ENCODE measurements at regions not wholly inside any gene's neighbourhood (a gene's known extent, or its start where the extent isn't known, plus 50 kb on each side); places are given as distances from the start of the nearest gene placed in this dataset.

- Histone ChIP-seq H3K4me1 (ENCODE audit: insufficient read depth, low read length) (no peaks in the 10 kb centered on the region), H3K4me3 (ENCODE audit: low read length) (no peak overlapping the region), H2AFZ (ENCODE audit: low read depth, low read length) (no peak overlapping the region), H3K36me3 (ENCODE audit: insufficient read depth, low read length) (no peaks in the 10 kb centered on the region), H3K9me3 (ENCODE audit: low read length) (no peaks in the 10 kb centered on the region), H3K27me3 (ENCODE audit: insufficient read depth, low read length) (no peaks in the 10 kb centered on the region)
Observed at GRCh38 chr14:104438166-104438887, 141.2 kb upstream of the C14orf180 start.

DNA sequence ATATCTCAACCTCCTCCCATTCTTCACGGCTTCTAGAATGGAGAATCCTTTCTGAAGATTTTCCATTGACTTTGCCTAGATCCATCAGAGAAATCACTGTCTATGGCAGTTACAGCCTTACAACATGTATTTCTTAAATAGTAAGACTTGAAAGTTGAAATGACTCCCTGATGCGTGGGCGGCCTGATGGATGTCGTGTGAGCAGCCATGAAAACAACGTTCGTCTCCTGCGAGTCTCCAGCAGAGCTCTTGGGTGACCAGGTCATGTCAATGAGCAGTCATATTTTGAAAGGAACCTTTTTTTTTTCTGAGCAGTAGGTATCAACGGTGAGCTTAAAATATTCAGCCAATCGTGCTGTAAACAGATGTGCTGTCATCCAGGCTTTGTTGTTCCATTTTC, 139.9 kb upstream of the C14orf180 start:
- no peak overlapping the region for H2AFZ ChIP-seq (ENCODE audit: low read depth, low read length)
- H3K9me3 ChIP-seq (ENCODE audit: low read length), result no peaks in the 10 kb centered on the region
- no peak overlapping the region for H3K4me3 ChIP-seq (ENCODE audit: low read length)
- H3K4me1 ChIP-seq (ENCODE audit: insufficient read depth, low read length), result no peaks in the 10 kb centered on the region
- H3K27me3 ChIP-seq (ENCODE audit: insufficient read depth, low read length), result no peaks in the 10 kb centered on the region
- no peaks in the 10 kb centered on the region for H3K36me3 ChIP-seq (ENCODE audit: insufficient read depth, low read length)

GRCh38 chr14:104440297-104440956, 139.1 kb upstream of the C14orf180 start:
- H3K4me1 ChIP-seq (ENCODE audit: insufficient read depth, low read length), result no peaks in the 10 kb centered on the region
- no peaks in the 10 kb centered on the region for H3K9me3 ChIP-seq (ENCODE audit: low read length)
- H2AFZ ChIP-seq (ENCODE audit: low read depth, low read length), result no peak overlapping the region
- H3K27me3 ChIP-seq (ENCODE audit: insufficient read depth, low read length), result no peaks in the 10 kb centered on the region
- no peak overlapping the region for H3K4me3 ChIP-seq (ENCODE audit: low read length)
- H3K36me3 ChIP-seq (ENCODE audit: insufficient read depth, low read length), result no peaks in the 10 kb centered on the region

DNA sequence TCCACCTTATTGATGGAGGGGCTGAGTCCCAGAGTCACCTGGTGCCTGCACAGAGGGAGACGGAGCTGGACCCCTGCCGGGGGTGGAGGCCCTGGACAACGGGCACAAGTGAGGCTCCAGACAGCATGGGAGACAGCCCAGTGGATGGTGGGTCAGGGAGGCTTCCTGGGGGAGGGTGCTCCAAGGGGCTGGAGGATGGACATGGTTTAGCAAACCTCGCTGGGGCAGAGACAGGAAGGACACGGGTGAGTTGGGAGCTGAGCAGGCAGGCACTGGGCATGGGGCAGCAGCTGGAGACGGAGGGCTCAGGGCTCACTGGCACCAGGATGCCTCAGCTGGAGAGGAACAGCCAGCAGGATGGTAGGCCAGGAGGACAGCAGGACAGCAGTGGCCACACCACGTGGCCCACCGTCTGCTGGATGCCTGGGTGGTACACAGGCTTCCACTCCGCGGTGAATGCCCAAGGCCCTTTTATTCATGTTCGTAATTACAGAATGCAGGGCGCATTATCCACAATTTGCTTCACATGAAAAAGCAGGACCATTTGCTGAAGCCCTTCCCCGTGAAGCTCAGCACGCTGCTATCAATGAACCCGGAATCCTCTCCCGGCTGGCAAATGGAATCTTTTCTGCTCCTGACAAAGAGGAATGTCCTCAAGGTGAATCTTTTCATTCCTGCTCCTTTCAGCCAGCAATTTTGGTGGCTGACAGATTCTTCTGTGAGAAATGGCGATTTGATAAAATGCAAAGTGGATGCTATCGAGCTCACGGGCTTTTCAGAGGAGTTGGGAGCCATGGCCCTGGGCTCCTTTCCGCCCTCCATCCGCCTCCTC, 138.1 kb upstream of the C14orf180 start:
- no peak overlapping the region for H2AFZ ChIP-seq (ENCODE audit: low read depth, low read length)
- H3K4me3 ChIP-seq (ENCODE audit: low read length), result no peak overlapping the region
- no peaks in the 10 kb centered on the region for H3K27me3 ChIP-seq (ENCODE audit: insufficient read depth, low read length)
- H3K36me3 ChIP-seq (ENCODE audit: insufficient read depth, low read length), result no peaks in the 10 kb centered on the region
- no peaks in the 10 kb centered on the region for H3K4me1 ChIP-seq (ENCODE audit: insufficient read depth, low read length)
- H3K9me3 ChIP-seq (ENCODE audit: low read length), result no peaks in the 10 kb centered on the region

DNA sequence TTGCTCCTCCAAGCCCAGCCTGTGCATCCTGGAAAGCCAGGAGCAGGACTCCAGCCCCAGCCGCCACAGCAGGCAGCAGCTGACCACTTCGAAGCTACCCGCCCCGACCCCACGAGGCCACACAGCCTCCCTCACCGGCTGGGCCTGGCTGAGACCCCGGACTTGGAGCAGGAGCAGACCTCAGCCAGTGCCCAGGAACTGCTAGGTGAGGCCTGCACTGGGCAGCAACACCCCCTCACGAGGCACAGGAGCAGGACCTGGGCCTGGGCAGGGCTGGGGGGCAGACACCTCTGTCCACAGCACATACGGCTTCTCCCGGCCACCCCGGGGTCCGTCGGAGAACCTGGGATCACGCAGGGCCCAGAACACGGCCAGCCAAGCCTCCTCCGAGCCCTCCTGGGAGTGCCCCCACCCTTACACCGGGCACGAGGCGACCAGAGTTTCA, 137.4 kb upstream of the C14orf180 start:
- Histone ChIP-seq H3K27me3 (ENCODE audit: insufficient read depth, low read length) (no peaks in the 10 kb centered on the region), H3K4me1 (ENCODE audit: insufficient read depth, low read length) (no peaks in the 10 kb centered on the region), H3K4me3 (ENCODE audit: low read length) (no peak overlapping the region), H2AFZ (ENCODE audit: low read depth, low read length) (no peak overlapping the region), H3K9me3 (ENCODE audit: low read length) (no peaks in the 10 kb centered on the region), H3K36me3 (ENCODE audit: insufficient read depth, low read length) (no peaks in the 10 kb centered on the region)

DNA sequence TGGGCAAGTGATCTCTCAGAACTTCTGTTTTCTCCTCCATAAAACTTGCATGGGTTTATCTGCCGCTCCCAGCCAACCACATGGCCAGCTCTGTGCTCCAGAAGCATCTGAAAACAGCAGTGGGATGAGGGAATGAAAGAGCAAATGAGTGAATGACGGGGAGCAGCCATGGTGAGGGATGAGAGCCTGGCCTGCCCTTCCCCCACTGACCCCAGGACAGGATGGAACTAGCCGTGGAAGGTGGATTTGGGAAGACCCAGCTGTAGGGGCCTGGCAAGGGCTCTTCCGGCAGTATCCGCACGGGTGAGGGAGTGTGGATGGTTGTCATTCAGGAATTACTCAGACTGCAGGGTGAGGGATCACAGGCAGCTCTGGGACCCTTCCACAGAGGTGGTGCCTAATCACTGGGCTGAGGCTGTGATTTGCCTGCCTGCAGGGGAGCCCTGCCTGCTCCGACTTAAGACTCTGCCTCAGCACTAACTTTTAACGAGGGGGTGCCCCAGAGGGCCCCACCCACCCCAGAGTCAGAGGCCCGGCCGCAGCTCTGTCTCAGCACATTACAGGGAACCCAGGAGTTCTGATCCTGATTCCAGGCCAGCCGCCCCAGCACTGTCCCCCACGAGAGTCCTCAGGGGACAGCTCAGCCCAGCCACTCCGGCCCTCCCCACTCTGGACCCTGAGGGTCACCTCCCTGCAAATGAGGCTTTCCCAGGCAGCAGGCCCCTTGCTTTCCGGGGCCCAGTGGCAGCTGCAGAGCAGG, 136.8 kb upstream of the C14orf180 start:
- H2AFZ ChIP-seq (ENCODE audit: low read depth, low read length), result no peak overlapping the region
- no peaks in the 10 kb centered on the region for H3K9me3 ChIP-seq (ENCODE audit: low read length)
- H3K4me1 ChIP-seq (ENCODE audit: insufficient read depth, low read length), result no peaks in the 10 kb centered on the region
- H3K27me3 ChIP-seq (ENCODE audit: insufficient read depth, low read length), result no peaks in the 10 kb centered on the region
- H3K36me3 ChIP-seq (ENCODE audit: insufficient read depth, low read length), result no peaks in the 10 kb centered on the region
- H3K4me3 ChIP-seq (ENCODE audit: low read length), result no peak overlapping the region

DNA sequence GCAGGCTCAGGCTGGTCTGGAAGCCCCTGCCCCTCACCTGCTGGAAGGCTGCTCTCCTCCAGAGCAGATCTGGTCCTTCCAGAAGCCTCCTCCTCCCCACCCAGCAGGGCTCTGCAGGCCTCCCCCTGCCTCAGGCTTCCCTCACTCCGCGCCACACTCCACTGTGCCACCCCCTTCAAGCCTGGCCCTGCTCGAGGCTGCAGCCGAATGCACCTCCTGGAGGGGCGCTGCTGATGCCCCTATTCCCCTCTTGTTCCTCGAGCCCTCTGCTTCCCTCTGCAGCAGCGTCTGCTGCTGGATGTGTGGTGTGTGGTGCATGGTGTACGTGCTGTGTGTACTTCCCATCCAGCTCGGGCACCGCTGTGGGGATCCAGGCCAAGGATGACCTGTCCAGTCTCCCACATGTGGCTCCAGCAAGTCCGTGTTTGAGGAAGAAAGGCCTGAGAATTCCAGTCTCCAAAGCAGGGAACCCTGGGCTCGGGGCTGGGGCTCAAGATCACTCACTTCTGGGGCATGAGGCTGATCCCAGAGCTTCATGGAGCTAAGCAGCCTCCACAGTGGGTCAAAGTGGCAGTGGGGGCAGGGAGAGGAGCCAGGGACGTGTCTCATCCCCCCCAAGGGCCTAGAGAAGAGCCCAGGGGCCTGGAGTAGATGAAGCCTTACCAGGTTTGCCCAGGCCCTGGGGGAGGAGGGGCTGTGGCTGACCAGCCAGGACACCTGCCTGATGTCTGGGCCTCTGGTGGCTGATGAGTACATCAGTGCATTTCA, 136.0 kb upstream of the C14orf180 start:
- H3K9me3 ChIP-seq (ENCODE audit: low read length), result no peaks in the 10 kb centered on the region
- no peak overlapping the region for H2AFZ ChIP-seq (ENCODE audit: low read depth, low read length)
- no peaks in the 10 kb centered on the region for H3K36me3 ChIP-seq (ENCODE audit: insufficient read depth, low read length)
- H3K4me3 ChIP-seq (ENCODE audit: low read length), result no peak overlapping the region
- no peaks in the 10 kb centered on the region for H3K27me3 ChIP-seq (ENCODE audit: insufficient read depth, low read length)
- H3K4me1 ChIP-seq (ENCODE audit: insufficient read depth, low read length), result no peaks in the 10 kb centered on the region

GRCh38 chr14:104444159-104445030, 135.2 kb upstream of the C14orf180 start:
- Histone ChIP-seq H3K4me3 (ENCODE audit: low read length) (no peak overlapping the region), H3K9me3 (ENCODE audit: low read length) (no peaks in the 10 kb centered on the region), H2AFZ (ENCODE audit: low read depth, low read length) (no peak overlapping the region), H3K4me1 (ENCODE audit: insufficient read depth, low read length) (no peaks in the 10 kb centered on the region), H3K36me3 (ENCODE audit: insufficient read depth, low read length) (no peaks in the 10 kb centered on the region), H3K27me3 (ENCODE audit: insufficient read depth, low read length) (no peaks in the 10 kb centered on the region)

GRCh38 chr14:104445086-104445485, 134.5 kb upstream of the C14orf180 start:
- H3K4me1 ChIP-seq (ENCODE audit: insufficient read depth, low read length), result no peaks in the 10 kb centered on the region
- no peaks in the 10 kb centered on the region for H3K36me3 ChIP-seq (ENCODE audit: insufficient read depth, low read length)
- no peak overlapping the region for H3K4me3 ChIP-seq (ENCODE audit: low read length)
- H3K27me3 ChIP-seq (ENCODE audit: insufficient read depth, low read length), result no peaks in the 10 kb centered on the region
- H2AFZ ChIP-seq (ENCODE audit: low read depth, low read length), result no peak overlapping the region
- no peaks in the 10 kb centered on the region for H3K9me3 ChIP-seq (ENCODE audit: low read length)

GRCh38 chr14:104445832-104446381, 133.7 kb upstream of the C14orf180 start:
- no peaks in the 10 kb centered on the region for H3K27me3 ChIP-seq (ENCODE audit: insufficient read depth, low read length)
- no peak overlapping the region for H3K4me3 ChIP-seq (ENCODE audit: low read length)
- no peaks in the 10 kb centered on the region for H3K36me3 ChIP-seq (ENCODE audit: insufficient read depth, low read length)
- H3K9me3 ChIP-seq (ENCODE audit: low read length), result no peaks in the 10 kb centered on the region
- H2AFZ ChIP-seq (ENCODE audit: low read depth, low read length), result no peak overlapping the region
- H3K4me1 ChIP-seq (ENCODE audit: insufficient read depth, low read length), result no peaks in the 10 kb centered on the region

DNA sequence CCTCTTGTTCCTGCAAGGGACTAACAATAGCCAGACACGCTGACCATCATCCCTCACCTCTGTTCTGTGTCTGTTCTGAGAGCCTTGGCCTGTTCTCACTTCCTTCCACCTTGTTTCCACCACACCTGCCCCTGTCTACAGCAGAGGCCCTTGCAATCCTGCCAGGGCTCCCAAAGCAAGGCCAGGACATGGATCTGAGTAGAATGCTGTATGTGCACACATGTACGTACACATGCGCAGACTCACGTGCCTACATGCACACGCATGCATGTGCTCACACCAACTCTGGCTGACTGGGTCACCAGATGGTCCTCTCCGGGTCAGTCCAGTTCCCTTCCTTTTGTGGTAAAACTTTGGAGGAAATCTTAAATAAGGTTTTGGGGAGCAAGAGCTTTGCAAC, 133.0 kb upstream of the C14orf180 start:
- Histone ChIP-seq H3K4me3 (ENCODE audit: low read length) (no peak overlapping the region), H2AFZ (ENCODE audit: low read depth, low read length) (no peak overlapping the region), H3K27me3 (ENCODE audit: insufficient read depth, low read length) (no peaks in the 10 kb centered on the region), H3K9me3 (ENCODE audit: low read length) (no peaks in the 10 kb centered on the region), H3K4me1 (ENCODE audit: insufficient read depth, low read length) (no peaks in the 10 kb centered on the region), H3K36me3 (ENCODE audit: insufficient read depth, low read length) (no peaks in the 10 kb centered on the region)

Data from neuron (in vitro differentiated cells).